ENCODE measurements at regions not wholly inside any gene's neighbourhood (a gene's known extent, or its start where the extent isn't known, plus 50 kb on each side); places are given as distances from the start of the nearest gene placed in this dataset.
"Not testable (repeated sequence)": the region's sequence is repeated elsewhere in the genome, so short reads cannot be mapped to it uniquely, and the experiment has no call there.

- H4K20me1 ChIP-seq (ENCODE audit: low read length) = no peaks in the 10 kb centered on the region
- TF ChIP-seq EZH2phosphoT487 (IDR thresholded peaks at IDR 0.05; ENCODE audit: borderline replicate concordance, low read length) (no peak), CTCF (conservative IDR thresholded peaks at IDR 0.05; ENCODE audit: low read depth, low read length) (no peak), EZH2 (IDR thresholded peaks at IDR 0.05; ENCODE audit: low read length, unreplicated experiment) (no peak)
- ChIA-PET POLR2A (ENCODE audit: unreplicated experiment) (no interaction called here), CTCF (no interaction called here)
- no peaks in the 10 kb centered on the region for H3K27me3 ChIP-seq (ENCODE audit: low read length)
- no peak overlapping the region for H3K4me2 ChIP-seq (ENCODE audit: low read length)
- no peaks in the 10 kb centered on the region for H3K36me3 ChIP-seq (ENCODE audit: low read depth, low read length)
- H2AFZ ChIP-seq (ENCODE audit: low read length) = no peak overlapping the region
- H3K9me2 ChIP-seq (replicated peaks; ENCODE audit: low read length) = no peaks in the 10 kb centered on the region
- H3K79me2 ChIP-seq (ENCODE audit: low read length) = no peaks in the 10 kb centered on the region
- no peak overlapping the region for H3K9ac ChIP-seq (ENCODE audit: low read length)
- no peaks in the 10 kb centered on the region for H3K9me3 ChIP-seq (ENCODE audit: low read length)
- no peak for ATAC-seq
- no peaks in the 10 kb centered on the region for H3F3A ChIP-seq (ENCODE audit: low read length, unreplicated experiment)
- no peak overlapping the region for H3K4me3 ChIP-seq (ENCODE audit: low read length)
- no peak for DNase-seq
- H3K27ac ChIP-seq (ENCODE audit: low read length) = no peak overlapping the region
- H3K4me1 ChIP-seq (ENCODE audit: insufficient read depth, low read length) = no peaks in the 10 kb centered on the region
- no TSS peak for BruUV-seq (replicated peaks)
- intact Hi-C loops (cut with micrococcal nuclease) = no loop called here
Observed at GRCh38 chr9:86613943-86614342, 259.7 kb upstream of the TUT7 start.

GRCh38 chr9:86611534-86611933 lies 257.3 kb upstream of the TUT7 start:
- H3K9me3 ChIP-seq (ENCODE audit: low read length); BruUV-seq (replicated peaks); H3K79me2 ChIP-seq (ENCODE audit: low read length); CTCF ChIA-PET; H3K4me2 ChIP-seq (ENCODE audit: low read length); H3K27me3 ChIP-seq (ENCODE audit: low read length); DNase-seq; intact Hi-C loops (cut with micrococcal nuclease); H3F3A ChIP-seq (ENCODE audit: low read length, unreplicated experiment); POLR2A ChIA-PET (ENCODE audit: unreplicated experiment); H3K27ac ChIP-seq (ENCODE audit: low read length); H3K9me2 ChIP-seq (replicated peaks; ENCODE audit: low read length); H4K20me1 ChIP-seq (ENCODE audit: low read length); H3K36me3 ChIP-seq (ENCODE audit: low read depth, low read length); H3K4me1 ChIP-seq (ENCODE audit: insufficient read depth, low read length); H3K4me3 ChIP-seq (ENCODE audit: low read length); ATAC-seq; H3K9ac ChIP-seq (ENCODE audit: low read length); H2AFZ ChIP-seq (ENCODE audit: low read length): not testable (repeated sequence)

GRCh38 chr9:86605303-86605702 lies 251.1 kb upstream of the TUT7 start:
- CTCF ChIA-PET = no interaction called here

More at GRCh38 chr9:86605303-86605702, 251.1 kb upstream of the TUT7 start:
- H3K9me2 ChIP-seq (replicated peaks; ENCODE audit: low read length) = no peaks in the 10 kb centered on the region
- intact Hi-C loops (cut with micrococcal nuclease) = no loop called here
- no peaks in the 10 kb centered on the region for H3F3A ChIP-seq (ENCODE audit: low read length, unreplicated experiment)
- no peaks in the 10 kb centered on the region for H3K4me1 ChIP-seq (ENCODE audit: insufficient read depth, low read length)
- H3K4me3 ChIP-seq (ENCODE audit: low read length) = no peak overlapping the region
- H3K9ac ChIP-seq (ENCODE audit: low read length) = no peak overlapping the region
- H3K79me2 ChIP-seq (ENCODE audit: low read length) = no peaks in the 10 kb centered on the region
- no peak for TF ChIP-seq EZH2phosphoT487 (IDR thresholded peaks at IDR 0.05; ENCODE audit: borderline replicate concordance, low read length)
- no peak for TF ChIP-seq EZH2 (IDR thresholded peaks at IDR 0.05; ENCODE audit: low read length, unreplicated experiment)
- no peak for TF ChIP-seq CTCF (conservative IDR thresholded peaks at IDR 0.05; ENCODE audit: low read depth, low read length)
- ATAC-seq (no peak), DNase-seq (no peak)
- H3K36me3 ChIP-seq (ENCODE audit: low read depth, low read length) = no peaks in the 10 kb centered on the region
- H3K27ac ChIP-seq (ENCODE audit: low read length) = no peak overlapping the region
- no TSS peak for BruUV-seq (replicated peaks)
- H3K27me3 ChIP-seq (ENCODE audit: low read length) = no peaks in the 10 kb centered on the region
- no peaks in the 10 kb centered on the region for H4K20me1 ChIP-seq (ENCODE audit: low read length)
- H3K4me2 ChIP-seq (ENCODE audit: low read length) = no peak overlapping the region
- POLR2A ChIA-PET (ENCODE audit: unreplicated experiment) = no interaction called here
- no peaks in the 10 kb centered on the region for H3K9me3 ChIP-seq (ENCODE audit: low read length)
- no peak overlapping the region for H2AFZ ChIP-seq (ENCODE audit: low read length)

Measured in PC-3 (cell line).